GM18505 (cell line): ENCODE measurements at regions not wholly inside any gene's neighbourhood (a gene's known extent, or its start where the extent isn't known, plus 50 kb on each side); places are given as distances from the start of the nearest gene placed in this dataset.
"Not testable (repeated sequence)": the region's sequence is repeated elsewhere in the genome, so short reads cannot be mapped to it uniquely, and the experiment has no call there.

ENCODE experiments used
- ATAC-seq: cut with Tn5 transposase; IDR thresholded peaks from one replicate; pipeline ENCODE4 v1.9.1; 2021; ENCODE audit not compliant: unreplicated experiment
- POLR2A ChIP-seq: IDR thresholded peaks from 4 replicates; pipeline ENCODE4 v1.6.1; 2011; ENCODE audit warnings: borderline replicate concordance; ENCODE audit not compliant: insufficient read depth, insufficient read length; ENCODE audit errors: extremely low read depth

DNA sequence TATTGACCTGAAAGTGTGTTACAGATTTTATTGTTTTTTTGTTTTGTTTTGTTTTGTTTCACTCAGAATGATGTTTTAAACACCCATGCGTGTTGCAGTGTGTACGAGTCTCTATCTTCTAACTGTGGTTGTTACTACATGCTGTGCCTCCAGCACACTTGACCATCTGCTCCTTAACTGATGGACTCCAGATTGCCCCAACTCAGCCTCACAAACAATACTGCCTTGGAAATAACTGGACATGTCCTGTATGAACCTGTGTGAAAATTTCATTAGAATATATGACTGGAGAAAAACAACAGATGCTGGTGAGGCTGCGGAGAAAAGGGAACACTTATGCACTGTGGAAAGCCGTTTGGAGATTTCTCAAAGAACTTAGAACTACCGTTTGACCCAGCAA, 68.7 kb upstream of the HAND1 start:
- TF ChIP-seq POLR2A: no peak
- no peak for ATAC-seq

- no peak for ATAC-seq
- TF ChIP-seq POLR2A: no peak
These were observed 66.6 kb upstream of the HAND1 start for GRCh38 chr5:154544646-154545045.

DNA sequence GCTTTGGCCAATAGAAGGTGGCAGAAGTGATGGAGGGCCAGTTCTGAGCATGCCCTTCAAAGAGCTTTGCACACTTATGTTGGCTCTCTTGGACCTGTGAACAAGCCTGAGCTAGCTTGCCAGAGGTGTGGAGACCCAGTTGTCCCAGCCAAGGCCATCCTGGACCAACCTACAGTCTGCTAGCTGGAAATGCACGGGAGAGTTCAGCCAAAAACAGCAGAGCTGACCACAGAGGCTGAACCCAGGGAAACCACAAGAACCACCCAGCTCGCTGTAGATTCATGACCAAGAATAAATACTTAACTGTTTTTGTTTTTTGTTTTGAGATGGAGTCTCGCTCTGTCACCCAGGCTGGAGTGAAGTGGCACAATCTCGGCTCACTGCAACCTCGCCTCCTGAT, 65.4 kb upstream of the HAND1 start:
- no peak for TF ChIP-seq POLR2A
- no peak for ATAC-seq

- no peak for ATAC-seq
- no peak for TF ChIP-seq POLR2A
These were observed 64.6 kb upstream of the HAND1 start for GRCh38 chr5:154542581-154542980.

- no peak for ATAC-seq
- no peak for TF ChIP-seq POLR2A
These were observed 64.0 kb upstream of the HAND1 start for GRCh38 chr5:154542000-154542399.

- no peak for ATAC-seq
- no peak for TF ChIP-seq POLR2A
These were observed 63.5 kb upstream of the HAND1 start for GRCh38 chr5:154541553-154541952.

GRCh38 chr5:154540600-154540999, 62.6 kb upstream of the HAND1 start:
- ATAC-seq: no peak
- no peak for TF ChIP-seq POLR2A

- no peak for ATAC-seq
- TF ChIP-seq POLR2A: no peak
These were observed 60.5 kb upstream of the HAND1 start for GRCh38 chr5:154538492-154538891.

GRCh38 chr5:154536439-154536838, 58.4 kb upstream of the HAND1 start:
- ATAC-seq: not testable (repeated sequence)

GRCh38 chr5:154535535-154535934, 57.5 kb upstream of the HAND1 start:
- no peak for TF ChIP-seq POLR2A
- no peak for ATAC-seq

DNA sequence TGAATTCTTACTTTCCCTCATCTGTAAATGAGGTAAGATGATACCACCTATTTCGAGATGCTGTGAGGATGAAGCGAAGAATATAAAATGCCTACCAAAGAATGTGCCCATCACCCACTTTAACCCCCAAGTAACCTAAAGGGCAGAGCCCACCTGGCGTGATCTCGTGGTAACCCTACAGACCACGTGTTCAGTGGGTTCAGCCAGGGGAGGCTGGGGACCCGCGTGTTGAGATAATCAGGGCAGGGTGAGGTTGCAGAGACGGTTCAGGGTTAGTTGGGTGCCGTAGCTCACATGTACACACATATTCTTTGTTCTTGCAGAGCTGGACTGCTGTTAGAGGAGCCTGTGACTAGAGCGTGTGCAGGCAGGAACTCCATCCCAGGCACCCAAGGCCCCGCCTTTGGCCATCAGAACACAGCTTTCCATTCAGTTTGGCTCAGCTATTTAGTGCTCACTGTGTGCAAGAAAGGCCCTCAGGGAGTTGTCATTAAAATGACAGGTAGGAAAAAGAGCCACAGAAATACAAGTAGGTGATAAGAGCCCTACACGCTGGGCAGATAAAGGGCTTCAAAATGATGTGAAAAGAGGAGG, 56.5 kb upstream of the HAND1 start:
- no peak for ATAC-seq
- no peak for TF ChIP-seq POLR2A

DNA sequence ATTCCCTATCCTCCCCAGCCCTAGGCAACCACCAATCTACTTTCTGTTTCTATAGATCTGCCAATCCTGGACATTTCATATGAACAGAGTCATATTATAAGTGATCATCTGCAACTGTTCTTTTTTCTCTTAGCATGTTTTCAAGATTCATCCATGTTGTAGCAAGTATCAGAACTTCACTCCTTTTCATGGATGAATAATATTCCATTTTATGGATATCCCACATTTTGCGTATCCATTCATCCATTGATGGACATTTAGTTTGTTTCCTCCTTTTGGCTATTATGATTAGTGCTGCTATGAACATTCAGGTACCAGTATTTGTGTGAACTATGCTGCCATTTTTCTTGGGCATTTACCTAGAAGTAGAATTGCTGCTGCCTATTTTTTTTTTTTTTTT, 51.3 kb upstream of the HAND1 start:
- TF ChIP-seq POLR2A: no peak
- no peak for ATAC-seq

GRCh38 chr5:154528005-154528594, 50.1 kb upstream of the HAND1 start:
- ATAC-seq: no peak

More at GRCh38 chr5:154528005-154528594, 50.1 kb upstream of the HAND1 start:
- no peak for TF ChIP-seq POLR2A
